HL-60/S4 (cell line): ENCODE measurements at regions not wholly inside any gene's neighbourhood (a gene's known extent, or its start where the extent isn't known, plus 50 kb on each side); places are given as distances from the start of the nearest gene placed in this dataset.
"Not testable (repeated sequence)": the region's sequence is repeated elsewhere in the genome, so short reads cannot be mapped to it uniquely, and the experiment has no call there.

Experiments
- in situ Hi-C: fragments of 300-500 bp; cut with MboI; formaldehyde crosslinking; loops from 2 replicates; pipeline ENCODE4 v1.14.3; 2022; ENCODE audit warnings: low sequenced_read_pairs

- in situ Hi-C loops: no loop called here
These were observed 224.5 kb upstream of the TAPT1 start for GRCh38 chr4:16450724-16451123.

GRCh38 chr4:16450031-16450430 is 223.8 kb upstream of the TAPT1 start:
- in situ Hi-C loops: no loop called here

GRCh38 chr4:16449406-16449805 is 223.1 kb upstream of the TAPT1 start:
- in situ Hi-C loops: loop anchor here (25.0 kb wide), 1 partner anchor 437 kb away; no protein-coding TSS in a partner anchor

- in situ Hi-C loops: loop anchor here (25.0 kb wide), 1 partner anchor 436 kb away; no protein-coding TSS in a partner anchor
These were observed 222.1 kb upstream of the TAPT1 start for GRCh38 chr4:16448241-16448840.

GRCh38 chr4:16443504-16444088 is 217.3 kb upstream of the TAPT1 start:
- in situ Hi-C loops: loop anchor here (25.0 kb wide), 1 partner anchor 431 kb away; no protein-coding TSS in a partner anchor

- in situ Hi-C loops: loop anchor here (25.0 kb wide), 1 partner anchor 430 kb away; no protein-coding TSS in a partner anchor
These were observed 216.0 kb upstream of the TAPT1 start for GRCh38 chr4:16442296-16442695.

GRCh38 chr4:16439768-16440167 is 213.5 kb upstream of the TAPT1 start:
- in situ Hi-C loops: loop anchor here (25.0 kb wide), 1 partner anchor 427 kb away; no protein-coding TSS in a partner anchor

- in situ Hi-C loops: loop anchor here (25.0 kb wide), 1 partner anchor 427 kb away; no protein-coding TSS in a partner anchor
These were observed 212.7 kb upstream of the TAPT1 start for GRCh38 chr4:16438986-16439385.

- in situ Hi-C loops: loop anchor here (25.0 kb wide), 1 partner anchor 426 kb away; no protein-coding TSS in a partner anchor
These were observed 211.6 kb upstream of the TAPT1 start for GRCh38 chr4:16437836-16438235.

- in situ Hi-C loops: loop anchor here (25.0 kb wide), 1 partner anchor 420 kb away; no protein-coding TSS in a partner anchor
These were observed 205.6 kb upstream of the TAPT1 start for GRCh38 chr4:16431866-16432265.

- in situ Hi-C loops: no loop called here
These were observed 192.5 kb upstream of the TAPT1 start for GRCh38 chr4:16418814-16419213.

GRCh38 chr4:16417198-16417597 is 190.9 kb upstream of the TAPT1 start:
- in situ Hi-C loops: no loop called here

GRCh38 chr4:16416601-16417000 is 190.3 kb upstream of the TAPT1 start:
- in situ Hi-C loops: no loop called here

GRCh38 chr4:16415751-16416150 is 189.5 kb upstream of the TAPT1 start:
- in situ Hi-C loops: no loop called here

- in situ Hi-C loops: no loop called here
These were observed 187.7 kb upstream of the TAPT1 start for GRCh38 chr4:16413814-16414555.

GRCh38 chr4:16411501-16412085 is 185.3 kb upstream of the TAPT1 start:
- in situ Hi-C loops: no loop called here

GRCh38 chr4:16393216-16393615 is 166.9 kb upstream of the TAPT1 start:
- in situ Hi-C loops: not testable (repeated sequence)

GRCh38 chr4:16391196-16391595 is 164.9 kb upstream of the TAPT1 start:
- in situ Hi-C loops: no loop called here

- in situ Hi-C loops: no loop called here
These were observed 161.2 kb upstream of the TAPT1 start for GRCh38 chr4:16387448-16387847.

GRCh38 chr4:16386711-16387320 is 160.5 kb upstream of the TAPT1 start:
- in situ Hi-C loops: no loop called here

- in situ Hi-C loops: no loop called here
These were observed 158.3 kb upstream of the TAPT1 start for GRCh38 chr4:16384576-16384975.
